K562 (cell line): ENCODE measurements at regions not wholly inside any gene's neighbourhood (a gene's known extent, or its start where the extent isn't known, plus 50 kb on each side); places are given as distances from the start of the nearest gene placed in this dataset.

Experiments used
- ATAC-seq: fragments of 200-7000 bp; cut with Tn5 transposase; 3 replicates; pipeline ENCODE4 v1.9.1; 2020; ENCODE audit warnings: moderate library complexity
- BruUV-seq: library from RNA; stranded (reverse); fragments of 400-500 nt; replicated peaks from 2 replicates; lab custom pipeline; 2021; lab: Mats Ljungman, UMichigan
- CTCF ChIA-PET: fragments of 300-600 bp; formaldehyde crosslinking; extraction: SDS; loops from one replicate; lab custom pipeline; 2021; ENCODE audit warnings: low intra/inter-chr PET ratio; lab: Yijun Ruan, JAX
- POLR2A ChIA-PET: fragments of 300-600, 350-650 bp; sonication (Branson Sonifier 250); formaldehyde crosslinking; extraction: SDS; loops from one replicate; lab custom pipeline; 2021; ENCODE audit warnings: antibody characterized with exemption, inconsistent platforms; lab: Yijun Ruan, JAX
- DNase-seq, 4 experiments: peaks; one replicate each; pipeline versions ENCODE4 v3.0.0 to v3.0.0-alpha.2; 2011 to 2018; ENCODE audit warnings: low spot score in 3 of 4, mixed read lengths in 3 of 4; ENCODE audit errors: extremely low read depth in 1 of 4
- FAIRE-seq: peaks from 2 replicates; lab custom pipeline; 2011; peaks lifted over from hg19 to GRCh38; lab: Jason Lieb, UNC
- H2AFZ ChIP-seq: 2 replicates; pipeline ENCODE4 v1.6.0; 2011; ENCODE audit warnings: low read depth, low read length, control low read depth, inconsistent platforms
- H3K27ac ChIP-seq: fragments of 200-600 bp; 3 replicates; pipeline ENCODE4 v1.8.0; 2011; ENCODE audit warnings: low read depth, mild to moderate bottlenecking, control low read depth, inconsistent platforms, low read length, moderate library complexity, mixed read lengths; ENCODE audit errors: extremely low read depth
- H3K27me3 ChIP-seq, 2 experiments: fragments of 300-600 bp in 1 of 2; 2 replicates in 1 of 2; 3 replicates in 1 of 2; pipeline versions ENCODE4 v1.6.0 to v1.8.0; 2011; ENCODE audit warnings: inconsistent platforms in 2 of 2, low read length in 2 of 2, mild to moderate bottlenecking in 1 of 2, mixed read lengths in 1 of 2, moderate library complexity in 1 of 2; ENCODE audit not compliant: control insufficient read depth in 2 of 2, insufficient read depth in 2 of 2
- H3K36me3 ChIP-seq: fragments of 300-600 bp; 3 replicates; pipeline ENCODE4 v1.8.0; 2011; ENCODE audit warnings: mild to moderate bottlenecking, low read length, inconsistent platforms; ENCODE audit not compliant: control insufficient read depth, insufficient read depth
- H3K4me1 ChIP-seq, 2 experiments: fragments of 200-600 bp in 1 of 2; replicated peaks in 1 of 2; 2 replicates in 1 of 2; 3 replicates in 1 of 2; pipeline versions ENCODE4 v1.5.1 to v1.8.0; 2011; ENCODE audit warnings: inconsistent platforms in 2 of 2, low read length in 2 of 2, mild to moderate bottlenecking in 1 of 2, mixed read lengths in 1 of 2, moderate library complexity in 1 of 2; ENCODE audit not compliant: control insufficient read depth in 2 of 2, insufficient read depth in 2 of 2
- H3K4me2 ChIP-seq: 2 replicates; pipeline ENCODE4 v1.6.1; 2011; ENCODE audit warnings: low read length, control low read depth, inconsistent platforms, mixed read lengths; ENCODE audit not compliant: insufficient read depth
- H3K4me3 ChIP-seq: fragments of 200-600 bp; sonication (generic), shearing (Covaris generic); 2 replicates; pipeline ENCODE4 v1.5.1; 2016; ENCODE audit warnings: control low read depth, inconsistent platforms
- H3K79me2 ChIP-seq: fragments of 200-600 bp; 3 replicates; pipeline ENCODE4 v1.8.0; 2011; ENCODE audit warnings: low read length, inconsistent platforms; ENCODE audit not compliant: control insufficient read depth, insufficient read depth
- H3K9ac ChIP-seq, 2 experiments: 2 replicates each; pipeline versions ENCODE4 v1.6.0 to v1.6.1; 2011; ENCODE audit warnings: low read depth in 2 of 2, low read length in 2 of 2, control low read depth in 1 of 2, inconsistent platforms in 1 of 2, mild to moderate bottlenecking in 1 of 2, mixed read lengths in 1 of 2; ENCODE audit not compliant: insufficient read depth in 1 of 2
- H3K9me1 ChIP-seq: one replicate; pipeline ENCODE4 v1.6.0; 2011; ENCODE audit warnings: inconsistent platforms, mild to moderate bottlenecking, low read length, moderate library complexity; ENCODE audit not compliant: control insufficient read depth, insufficient read depth
- H3K9me3 ChIP-seq: replicated peaks from 2 replicates; pipeline ENCODE4 v1.5.1; 2011; ENCODE audit warnings: low read depth, low read length, inconsistent platforms; ENCODE audit not compliant: control insufficient read depth, insufficient read depth
- H4K20me1 ChIP-seq: replicated peaks from 2 replicates; pipeline ENCODE4 v1.6.1; 2011; ENCODE audit warnings: low read length, inconsistent platforms, mixed read lengths; ENCODE audit not compliant: control insufficient read depth, insufficient read depth
- BHLHE40 ChIP-seq: IDR thresholded peaks from 2 replicates; pipeline ENCODE4 v1.6.1; 2011; ENCODE audit warnings: low read length, improper control_type of control experiment
- HDAC1 ChIP-seq, 2 experiments: fragments of 450-650 bp; IDR thresholded peaks; 2 replicates each; pipeline ENCODE4 v1.6.1; 2016 to 2017; ENCODE audit warnings: inconsistent platforms in 1 of 2, mild to moderate bottlenecking in 1 of 2, moderate library complexity in 1 of 2
- HDAC2 ChIP-seq: fragments of 450-650 bp; IDR thresholded peaks from 2 replicates; pipeline ENCODE4 v1.6.1; 2016; ENCODE audit warnings: mild to moderate bottlenecking
- HMGXB4 ChIP-seq: sonication (generic); formaldehyde crosslinking; IDR thresholded peaks from 2 replicates; pipeline ENCODE4 v1.8.1; 2023; ENCODE audit warnings: mild to moderate bottlenecking, missing genetic modification reagents
- ID3 ChIP-seq, 2 experiments: fragments of 250-450 bp in 1 of 2; fragments of 450-650 bp in 1 of 2; sonication (Bioruptor Pico) in 1 of 2; IDR thresholded peaks; 2 replicates each; pipeline versions ENCODE4 v1.6.1 to v1.8.0; 2016 to 2021; ENCODE audit warnings: mild to moderate bottlenecking in 2 of 2, moderate library complexity in 2 of 2, missing compliant biosample characterization in 1 of 2, missing genetic modification characterization in 1 of 2
- JUN ChIP-seq, 2 experiments: sonication (generic) in 1 of 2; formaldehyde crosslinking in 1 of 2; IDR thresholded peaks; 2 replicates each; pipeline versions ENCODE4 v1.6.1 to v1.8.0; 2012 to 2022; ENCODE audit warnings: borderline replicate concordance in 2 of 2, mild to moderate bottlenecking in 2 of 2, improper control_type of control experiment in 1 of 2, low read depth in 1 of 2, low read length in 1 of 2, missing genetic modification reagents in 1 of 2
- KDM1A ChIP-seq, 2 experiments: fragments of 450-650 bp; IDR thresholded peaks; 2 replicates each; pipeline ENCODE4 v1.6.1; 2016; ENCODE audit warnings: mild to moderate bottlenecking in 2 of 2
- MTF1 ChIP-seq: fragments of 250-450 bp; sonication (Bioruptor Pico); IDR thresholded peaks from 2 replicates; pipeline ENCODE4 v1.9.0; 2021; ENCODE audit warnings: moderate library complexity, mild to moderate bottlenecking, inconsistent platforms, borderline replicate concordance
- POLR2G ChIP-seq: fragments of 200-400 bp; formaldehyde crosslinking; IDR thresholded peaks from 2 replicates; pipeline ENCODE4 v1.6.1; 2017; ENCODE audit warnings: low read depth, mild to moderate bottlenecking, antibody characterized with exemption, low read length, moderate library complexity
- RFX5 ChIP-seq: IDR thresholded peaks from 2 replicates; pipeline ENCODE4 v1.6.1; 2011; ENCODE audit warnings: low read depth, mild to moderate bottlenecking, improper control_type of control experiment, low read length
- SMARCA4 ChIP-seq: fragments of 450-650 bp; IDR thresholded peaks from 2 replicates; pipeline ENCODE4 v1.6.1; 2016
- SMARCA5 ChIP-seq: fragments of 450-650 bp; IDR thresholded peaks from 2 replicates; pipeline ENCODE4 v1.6.1; 2016
- THRAP3 ChIP-seq: fragments of 450-650 bp; IDR thresholded peaks from 2 replicates; pipeline ENCODE4 v1.6.1; 2016; ENCODE audit warnings: mild to moderate bottlenecking, inconsistent platforms, borderline replicate concordance
- ZNF311 ChIP-seq: fragments of 250-450 bp; sonication (Bioruptor Pico); IDR thresholded peaks from 2 replicates; pipeline ENCODE4 v1.4.0; 2020; ENCODE audit warnings: mild to moderate bottlenecking, moderate library complexity
- WGBS: fragments of 100-300 bp; shearing (Covaris generic); methylation state at CpG from one replicate; pipeline ENCODE4 v1.1.6; 2016; ENCODE audit warnings: low coverage, mixed read lengths; ENCODE audit not compliant: insufficient coverage; ENCODE audit errors: missing lambda C conversion rate; 5-methylcytosine and 5-hydroxymethylcytosine counted together
- in situ Hi-C: fragments of 300-500 bp; cut with MboI; formaldehyde crosslinking; loops from 4 replicates; pipeline ENCODE4 v1.15.0; 2018; ENCODE audit warnings: inconsistent platforms, mixed read lengths
- intact Hi-C: fragments of 100-400 bp; cut with micrococcal nuclease; formaldehyde crosslinking; loops from 2 replicates; pipeline ENCODE4 v1.14.2; 2022
- TF ChIP-seq, protein P1 (sequence below): fragments of 250-450 bp; sonication (Bioruptor Pico); IDR thresholded peaks from 2 replicates; pipeline ENCODE4 v1.4.0; 2020; ENCODE audit warnings: borderline replicate concordance
- TF ChIP-seq, protein P2 (sequence below): sonication (generic); formaldehyde crosslinking; IDR thresholded peaks from 2 replicates; pipeline ENCODE4 v1.8.1; 2023; ENCODE audit warnings: mild to moderate bottlenecking, missing genetic modification reagents, moderate library complexity
- TF ChIP-seq, protein P3 (sequence below): fragments of 250-450 bp; sonication (Bioruptor Pico); IDR thresholded peaks from 2 replicates; pipeline ENCODE4 v1.4.0; 2020

- Histone ChIP-seq H3K27ac (no peak overlapping the region), H3K4me2 (no peak overlapping the region), H2AFZ (no peak overlapping the region), H3K36me3 (no peaks in the 10 kb centered on the region), H3K9ac (no peak overlapping the region), H3K4me3 (no peak overlapping the region), H3K27me3 (no peaks in the 10 kb centered on the region), H4K20me1 (no peaks in the 10 kb centered on the region), H3K9me3 (no peaks in the 10 kb centered on the region), H3K4me1 (no peaks in the 10 kb centered on the region), H3K9me1 (no peaks in the 10 kb centered on the region), H3K79me2 (no peaks in the 10 kb centered on the region)
- WGBS, result 0% methylated on average over 2 of the region's 2 CpGs
- CTCF ChIA-PET, result interaction anchor here (0.6 kb wide), 1 partner anchor 52 kb away, joined by 8 read pairs; no protein-coding TSS in a partner anchor
- intact Hi-C loops (no loop called here), in situ Hi-C loops (no loop called here)
- DNase-seq (no peak), FAIRE-seq (no peak), ATAC-seq (no peak)
- POLR2A ChIA-PET, result no interaction called here
- BruUV-seq, result no TSS peak
- TF ChIP-seq, protein P1, sequence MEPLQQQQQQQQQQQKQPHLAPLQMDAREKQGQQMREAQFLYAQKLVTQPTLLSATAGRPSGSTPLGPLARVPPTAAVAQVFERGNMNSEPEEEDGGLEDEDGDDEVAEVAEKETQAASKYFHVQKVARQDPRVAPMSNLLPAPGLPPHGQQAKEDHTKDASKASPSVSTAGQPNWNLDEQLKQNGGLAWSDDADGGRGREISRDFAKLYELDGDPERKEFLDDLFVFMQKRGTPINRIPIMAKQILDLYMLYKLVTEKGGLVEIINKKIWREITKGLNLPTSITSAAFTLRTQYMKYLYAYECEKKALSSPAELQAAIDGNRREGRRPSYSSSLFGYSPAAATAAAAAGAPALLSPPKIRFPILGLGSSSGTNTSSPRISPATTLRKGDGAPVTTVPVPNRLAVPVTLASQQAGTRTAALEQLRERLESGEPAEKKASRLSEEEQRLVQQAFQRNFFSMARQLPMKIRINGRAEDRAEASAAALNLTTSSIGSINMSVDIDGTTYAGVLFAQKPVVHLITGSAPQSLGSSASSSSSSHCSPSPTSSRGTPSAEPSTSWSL, result no peak
- TF ChIP-seq HDAC2 (no peak), ZNF311 (CRISPR knock-in tag) (no peak), POLR2G (no peak), SMARCA5 (no peak), RFX5 (no peak), ID3 (CRISPR knock-in tag; IDR thresholded peaks at IDR 0.05) (no peak), ID3 (tag; IDR thresholded peaks at IDR 0.05) (no peak), HMGXB4 (CRISPR knock-in tag) (no peak), MTF1 (no peak), JUN (IDR thresholded peaks at IDR 0.05; ENCODE audit: borderline replicate concordance, low read depth, low read length) (no peak), JUN (CRISPR knock-in tag; IDR thresholded peaks at IDR 0.05; ENCODE audit: borderline replicate concordance) (no peak), SMARCA4 (no peak), HDAC1 (IDR thresholded peaks at IDR 0.05) (no peak), KDM1A (IDR thresholded peaks at IDR 0.05) (no peak), BHLHE40 (no peak), THRAP3 (no peak)
- TF ChIP-seq, protein P2, sequence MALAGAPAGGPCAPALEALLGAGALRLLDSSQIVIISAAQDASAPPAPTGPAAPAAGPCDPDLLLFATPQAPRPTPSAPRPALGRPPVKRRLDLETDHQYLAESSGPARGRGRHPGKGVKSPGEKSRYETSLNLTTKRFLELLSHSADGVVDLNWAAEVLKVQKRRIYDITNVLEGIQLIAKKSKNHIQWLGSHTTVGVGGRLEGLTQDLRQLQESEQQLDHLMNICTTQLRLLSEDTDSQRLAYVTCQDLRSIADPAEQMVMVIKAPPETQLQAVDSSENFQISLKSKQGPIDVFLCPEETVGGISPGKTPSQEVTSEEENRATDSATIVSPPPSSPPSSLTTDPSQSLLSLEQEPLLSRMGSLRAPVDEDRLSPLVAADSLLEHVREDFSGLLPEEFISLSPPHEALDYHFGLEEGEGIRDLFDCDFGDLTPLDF, result no peak
- TF ChIP-seq, protein P3, sequence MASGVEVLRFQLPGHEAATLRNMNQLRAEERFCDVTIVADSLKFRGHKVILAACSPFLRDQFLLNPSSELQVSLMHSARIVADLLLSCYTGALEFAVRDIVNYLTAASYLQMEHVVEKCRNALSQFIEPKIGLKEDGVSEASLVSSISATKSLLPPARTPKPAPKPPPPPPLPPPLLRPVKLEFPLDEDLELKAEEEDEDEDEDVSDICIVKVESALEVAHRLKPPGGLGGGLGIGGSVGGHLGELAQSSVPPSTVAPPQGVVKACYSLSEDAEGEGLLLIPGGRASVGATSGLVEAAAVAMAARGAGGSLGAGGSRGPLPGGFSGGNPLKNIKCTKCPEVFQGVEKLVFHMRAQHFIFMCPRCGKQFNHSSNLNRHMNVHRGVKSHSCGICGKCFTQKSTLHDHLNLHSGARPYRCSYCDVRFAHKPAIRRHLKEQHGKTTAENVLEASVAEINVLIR, result no peak
Observed at GRCh38 chr5:16233730-16234129, 54.1 kb upstream of the MARCHF11 start.
